Stimulated activated CD8-positive, alpha-beta memory T cell treated with anti-CD3 and anti-CD28 coated beads, Interleukin-7, amount 100 ng/mL, for 1 hour (primary cell): ENCODE measurements at regions not wholly inside any gene's neighbourhood (a gene's known extent, or its start where the extent isn't known, plus 50 kb on each side); places are given as distances from the start of the nearest gene placed in this dataset.
"Not testable (repeated sequence)": the region's sequence is repeated elsewhere in the genome, so short reads cannot be mapped to it uniquely, and the experiment has no call there.

Experiments used
- DNase-seq, 2 donors: peaks; one replicate each; pipeline ENCODE4 v3.0.0-alpha.2; 2020; ENCODE audit warnings: low read depth in 2 of 2

GRCh38 chr2:190742431-190742830, 93.5 kb downstream of the NAB1 start:
- DNase-seq: no peak

GRCh38 chr2:190744041-190744440, 95.2 kb downstream of the NAB1 start:
- DNase-seq: no peak

GRCh38 chr2:190746971-190747761, 98.3 kb downstream of the NAB1 start:
- DNase-seq: no peak

GRCh38 chr2:190748966-190749365, 100.1 kb downstream of the NAB1 start:
- DNase-seq: no peak

GRCh38 chr2:190755772-190756415, 107.0 kb downstream of the NAB1 start:
- no peak for DNase-seq

GRCh38 chr2:190759749-190760213, 110.9 kb downstream of the NAB1 start:
- DNase-seq: no peak

- DNase-seq: not testable (repeated sequence)
Measured at GRCh38 chr2:190760353-190761150, 111.7 kb downstream of the NAB1 start.

GRCh38 chr2:190761216-190761615, 112.3 kb downstream of the NAB1 start:
- DNase-seq: not testable (repeated sequence)

- no peak for DNase-seq
Measured at GRCh38 chr2:190762566-190762965, 113.7 kb downstream of the NAB1 start.

- DNase-seq: no peak
Measured at GRCh38 chr2:190763100-190763499, 114.2 kb downstream of the NAB1 start.

- DNase-seq: no peak
Measured at GRCh38 chr2:190763901-190764514, 115.1 kb downstream of the NAB1 start.

GRCh38 chr2:190765386-190766173, 115.0 kb upstream of the GLS start:
- DNase-seq: no peak

- no peak for DNase-seq
Measured at GRCh38 chr2:190766174-190766572, 114.4 kb upstream of the GLS start.

- DNase-seq: no peak
Measured at GRCh38 chr2:190766595-190766994, 114.0 kb upstream of the GLS start.

- no peak for DNase-seq
Measured at GRCh38 chr2:190767821-190768220, 112.8 kb upstream of the GLS start.

GRCh38 chr2:190769258-190769657, 111.4 kb upstream of the GLS start:
- DNase-seq: no peak

GRCh38 chr2:190771726-190772125, 108.9 kb upstream of the GLS start:
- no peak for DNase-seq

GRCh38 chr2:190780594-190780993, 100.0 kb upstream of the GLS start:
- no peak for DNase-seq

- peak in 1 of 2 donors; percentile 12 for DNase-seq
Measured at GRCh38 chr2:190781604-190782198, 98.9 kb upstream of the GLS start.

- DNase-seq: no peak
Measured at GRCh38 chr2:190782264-190782663, 98.4 kb upstream of the GLS start.
